ENCODE measurements at regions not wholly inside any gene's neighbourhood (a gene's known extent, or its start where the extent isn't known, plus 50 kb on each side); places are given as distances from the start of the nearest gene placed in this dataset.
"Not testable (repeated sequence)": the region's sequence is repeated elsewhere in the genome, so short reads cannot be mapped to it uniquely, and the experiment has no call there.

- CTCF ChIA-PET, DNase-seq: not testable (repeated sequence)
These were observed 68.5 kb upstream of the GPC4 start for GRCh38 chrX:133483771-133484170.

GRCh38 chrX:133482056-133482952 is 67.0 kb upstream of the GPC4 start:
- no peak for DNase-seq
- Mint-ChIP-seq H3K4me1 (ENCODE audit: low read depth) (no peaks in the 10 kb centered on the region), H3K9me3 (no peaks in the 10 kb centered on the region), H3K4me3 (no peak overlapping the region), H3K27ac (no peak overlapping the region), H3K27me3 (ENCODE audit: low read depth) (no peaks in the 10 kb centered on the region), H3K36me3 (ENCODE audit: low read depth) (no peaks in the 10 kb centered on the region)
- CTCF ChIA-PET: no interaction called here
- intact Hi-C loops (cut with micrococcal nuclease): no loop called here

More at GRCh38 chrX:133483771-133484170, 68.5 kb upstream of the GPC4 start:
- H3K9me3 Mint-ChIP-seq; H3K27me3 Mint-ChIP-seq (ENCODE audit: low read depth); intact Hi-C loops (cut with micrococcal nuclease); H3K4me1 Mint-ChIP-seq (ENCODE audit: low read depth); H3K36me3 Mint-ChIP-seq (ENCODE audit: low read depth); H3K4me3 Mint-ChIP-seq; H3K27ac Mint-ChIP-seq: not testable (repeated sequence)

GRCh38 chrX:133477986-133478385 is 62.7 kb upstream of the GPC4 start:
- Mint-ChIP-seq H3K36me3 (ENCODE audit: low read depth) (no peaks in the 10 kb centered on the region), H3K27me3 (ENCODE audit: low read depth) (no peaks in the 10 kb centered on the region), H3K4me1 (ENCODE audit: low read depth) (no peaks in the 10 kb centered on the region), H3K9me3 (no peaks in the 10 kb centered on the region), H3K4me3 (no peak overlapping the region), H3K27ac (no peak overlapping the region)
- CTCF ChIA-PET: interaction anchor here (0.7 kb wide), 1 partner anchor 635 kb away, joined by 3 read pairs; no protein-coding TSS in a partner anchor
- intact Hi-C loops (cut with micrococcal nuclease): no loop called here
- DNase-seq: no peak

- H3K27me3 Mint-ChIP-seq (ENCODE audit: low read depth): no peaks in the 10 kb centered on the region
- H3K27ac Mint-ChIP-seq: no peak overlapping the region
- CTCF ChIA-PET: no interaction called here
- DNase-seq: no peak
- intact Hi-C loops (cut with micrococcal nuclease): no loop called here
- no peaks in the 10 kb centered on the region for H3K36me3 Mint-ChIP-seq (ENCODE audit: low read depth)
- no peak overlapping the region for H3K4me3 Mint-ChIP-seq
- no peaks in the 10 kb centered on the region for H3K9me3 Mint-ChIP-seq
- H3K4me1 Mint-ChIP-seq (ENCODE audit: low read depth): no peaks in the 10 kb centered on the region
These were observed 60.7 kb upstream of the GPC4 start for GRCh38 chrX:133475953-133476352.

GRCh38 chrX:133475521-133475920 is 60.2 kb upstream of the GPC4 start:
- no peak overlapping the region for H3K27ac Mint-ChIP-seq
- CTCF ChIA-PET: no interaction called here
- no peaks in the 10 kb centered on the region for H3K27me3 Mint-ChIP-seq (ENCODE audit: low read depth)
- no peaks in the 10 kb centered on the region for H3K36me3 Mint-ChIP-seq (ENCODE audit: low read depth)
- no peak for DNase-seq
- no peaks in the 10 kb centered on the region for H3K4me1 Mint-ChIP-seq (ENCODE audit: low read depth)
- H3K9me3 Mint-ChIP-seq: no peaks in the 10 kb centered on the region
- no peak overlapping the region for H3K4me3 Mint-ChIP-seq
- intact Hi-C loops (cut with micrococcal nuclease): no loop called here

- intact Hi-C loops (cut with micrococcal nuclease): no loop called here
- no peak for DNase-seq
- Mint-ChIP-seq H3K4me3 (no peak overlapping the region), H3K9me3 (no peaks in the 10 kb centered on the region), H3K27me3 (ENCODE audit: low read depth) (no peaks in the 10 kb centered on the region), H3K27ac (no peak overlapping the region), H3K36me3 (ENCODE audit: low read depth) (no peaks in the 10 kb centered on the region), H3K4me1 (ENCODE audit: low read depth) (no peaks in the 10 kb centered on the region)
- CTCF ChIA-PET: interaction anchor here (0.7 kb wide), 1 partner anchor 196 kb away, joined by 3 read pairs; no protein-coding TSS in a partner anchor
These were observed 59.3 kb upstream of the GPC4 start for GRCh38 chrX:133474574-133474973.

- Mint-ChIP-seq H3K4me1 (ENCODE audit: low read depth) (no peaks in the 10 kb centered on the region), H3K4me3 (no peak overlapping the region), H3K36me3 (ENCODE audit: low read depth) (no peaks in the 10 kb centered on the region), H3K27ac (no peak overlapping the region), H3K9me3 (no peaks in the 10 kb centered on the region), H3K27me3 (ENCODE audit: low read depth) (no peaks in the 10 kb centered on the region)
- CTCF ChIA-PET: no interaction called here
- no peak for DNase-seq
- intact Hi-C loops (cut with micrococcal nuclease): no loop called here
These were observed 58.2 kb upstream of the GPC4 start for GRCh38 chrX:133473451-133473850.

GRCh38 chrX:133468051-133468450 is 52.8 kb upstream of the GPC4 start:
- intact Hi-C loops (cut with micrococcal nuclease): no loop called here
- no peak for DNase-seq
- no peak overlapping the region for H3K4me3 Mint-ChIP-seq
- H3K27ac Mint-ChIP-seq: no peak overlapping the region
- no peaks in the 10 kb centered on the region for H3K36me3 Mint-ChIP-seq (ENCODE audit: low read depth)
- H3K9me3 Mint-ChIP-seq: no peaks in the 10 kb centered on the region
- H3K27me3 Mint-ChIP-seq (ENCODE audit: low read depth): no peaks in the 10 kb centered on the region
- no peaks in the 10 kb centered on the region for H3K4me1 Mint-ChIP-seq (ENCODE audit: low read depth)
- CTCF ChIA-PET: no interaction called here

GRCh38 chrX:133465254-133465653 is 50.0 kb upstream of the GPC4 start:
- H3K27me3 Mint-ChIP-seq (ENCODE audit: low read depth): no peaks in the 10 kb centered on the region
- CTCF ChIA-PET: no interaction called here
- H3K9me3 Mint-ChIP-seq: no peaks in the 10 kb centered on the region
- no peak overlapping the region for H3K4me3 Mint-ChIP-seq
- no peaks in the 10 kb centered on the region for H3K36me3 Mint-ChIP-seq (ENCODE audit: low read depth)
- no peak for DNase-seq
- no peak overlapping the region for H3K27ac Mint-ChIP-seq
- intact Hi-C loops (cut with micrococcal nuclease): no loop called here
- H3K4me1 Mint-ChIP-seq (ENCODE audit: low read depth): no peaks in the 10 kb centered on the region

Measured in activated naive CD4-positive, alpha-beta T cell treated with anti-CD3 and anti-CD28 coated beads for 36 hours (primary cell).